ENCODE measurements at regions not wholly inside any gene's neighbourhood (a gene's known extent, or its start where the extent isn't known, plus 50 kb on each side); places are given as distances from the start of the nearest gene placed in this dataset.

GRCh38 chr3:180755556-180755955 is 76.3 kb upstream of the CCDC39 start:
- TF ChIP-seq CTCF (IDR thresholded peaks at IDR 0.05) (no peak), POLR2A (IDR thresholded peaks at IDR 0.05) (no peak)

Measured in stomach (tissue), 4 donors.